C4-2B (cell line): ENCODE measurements at regions not wholly inside any gene's neighbourhood (a gene's known extent, or its start where the extent isn't known, plus 50 kb on each side); places are given as distances from the start of the nearest gene placed in this dataset.

Experiments
- ZFX ChIP-seq: fragments of 450-650 bp; IDR thresholded peaks from 2 replicates; pipeline ENCODE4 v1.6.1; 2017
- TF ChIP-seq, protein P1 (sequence below): fragments of 450-650 bp; conservative IDR thresholded peaks from 2 replicates; pipeline ENCODE4 v1.5.1; 2017; ENCODE audit warnings: mild to moderate bottlenecking

DNA sequence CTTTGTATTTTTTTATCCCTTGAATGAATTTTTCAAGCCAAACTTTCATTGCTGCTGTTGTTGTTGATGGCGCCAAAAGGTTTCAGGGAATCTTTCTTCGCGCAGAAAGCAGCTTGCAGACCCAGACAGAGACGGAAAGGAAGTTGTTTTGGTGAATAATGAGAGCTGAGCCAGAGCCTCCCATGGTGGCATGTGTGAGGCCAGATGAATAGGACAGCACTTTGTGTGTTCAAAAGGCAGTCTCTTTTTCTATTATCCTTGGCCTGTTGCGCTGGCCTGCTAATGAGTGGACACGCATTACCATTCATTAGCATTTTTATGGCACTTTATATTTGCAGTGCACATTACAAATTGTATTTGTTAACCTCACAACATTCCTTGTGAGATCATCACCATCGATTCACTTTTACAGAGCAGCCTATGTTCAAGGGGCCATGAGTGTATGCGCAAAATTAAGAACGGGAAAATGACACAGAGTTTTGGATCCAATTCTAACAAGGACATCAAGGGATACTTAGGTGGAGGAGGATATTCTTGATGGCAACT, 754.7 kb downstream of the BCL11A start:
- TF ChIP-seq, protein P1, sequence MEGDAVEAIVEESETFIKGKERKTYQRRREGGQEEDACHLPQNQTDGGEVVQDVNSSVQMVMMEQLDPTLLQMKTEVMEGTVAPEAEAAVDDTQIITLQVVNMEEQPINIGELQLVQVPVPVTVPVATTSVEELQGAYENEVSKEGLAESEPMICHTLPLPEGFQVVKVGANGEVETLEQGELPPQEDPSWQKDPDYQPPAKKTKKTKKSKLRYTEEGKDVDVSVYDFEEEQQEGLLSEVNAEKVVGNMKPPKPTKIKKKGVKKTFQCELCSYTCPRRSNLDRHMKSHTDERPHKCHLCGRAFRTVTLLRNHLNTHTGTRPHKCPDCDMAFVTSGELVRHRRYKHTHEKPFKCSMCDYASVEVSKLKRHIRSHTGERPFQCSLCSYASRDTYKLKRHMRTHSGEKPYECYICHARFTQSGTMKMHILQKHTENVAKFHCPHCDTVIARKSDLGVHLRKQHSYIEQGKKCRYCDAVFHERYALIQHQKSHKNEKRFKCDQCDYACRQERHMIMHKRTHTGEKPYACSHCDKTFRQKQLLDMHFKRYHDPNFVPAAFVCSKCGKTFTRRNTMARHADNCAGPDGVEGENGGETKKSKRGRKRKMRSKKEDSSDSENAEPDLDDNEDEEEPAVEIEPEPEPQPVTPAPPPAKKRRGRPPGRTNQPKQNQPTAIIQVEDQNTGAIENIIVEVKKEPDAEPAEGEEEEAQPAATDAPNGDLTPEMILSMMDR, result no peak
- no peak for TF ChIP-seq ZFX
